HL-60 (cell line): ENCODE measurements at regions not wholly inside any gene's neighbourhood (a gene's known extent, or its start where the extent isn't known, plus 50 kb on each side); places are given as distances from the start of the nearest gene placed in this dataset.

ENCODE experiments used
- DNase-seq, 2 experiments: peaks; one replicate each; pipeline ENCODE4 v3.0.0-alpha.2; 2010 to 2020; ENCODE audit warnings: low read depth in 1 of 2, low spot score in 1 of 2
- H3K27ac ChIP-seq: fragments of 250-450 bp; sonication (Bioruptor Pico); replicated peaks from 2 replicates; pipeline ENCODE4 v1.5.1; 2020; ENCODE audit warnings: mild to moderate bottlenecking, moderate library complexity
- H3K27me3 ChIP-seq: fragments of 250-450 bp; sonication (Bioruptor Pico); 2 replicates; pipeline ENCODE4 v1.5.1; 2021; ENCODE audit warnings: mild to moderate bottlenecking, moderate library complexity; ENCODE audit not compliant: insufficient read depth, poor library complexity, severe bottlenecking
- H3K4me3 ChIP-seq: replicated peaks from 2 replicates; pipeline ENCODE4 v1.5.1; 2011; ENCODE audit warnings: mild to moderate bottlenecking, control low read depth, low read length; ENCODE audit not compliant: insufficient read depth
- GABPA ChIP-seq: IDR thresholded peaks from 2 replicates; pipeline ENCODE4 v1.6.1; 2012; ENCODE audit warnings: low read depth
- POLR2AphosphoS5 ChIP-seq: IDR thresholded peaks from 2 replicates; pipeline ENCODE4 v1.6.1; 2012; ENCODE audit warnings: low read depth
- SPI1 ChIP-seq: IDR thresholded peaks from 2 replicates; pipeline ENCODE4 v1.6.1; 2012; ENCODE audit warnings: low read depth, mild to moderate bottlenecking, borderline replicate concordance
- TF ChIP-seq, protein P1 (sequence below): IDR thresholded peaks from one replicate; pipeline ENCODE4 v1.5.1; 2011; ENCODE audit warnings: low read length, control low read depth, inconsistent platforms; ENCODE audit not compliant: insufficient read depth
- TF ChIP-seq, protein P2 (sequence below): IDR thresholded peaks from 2 replicates; pipeline ENCODE4 v1.6.1; 2012; ENCODE audit warnings: low read depth; ENCODE audit not compliant: insufficient replicate concordance

DNA sequence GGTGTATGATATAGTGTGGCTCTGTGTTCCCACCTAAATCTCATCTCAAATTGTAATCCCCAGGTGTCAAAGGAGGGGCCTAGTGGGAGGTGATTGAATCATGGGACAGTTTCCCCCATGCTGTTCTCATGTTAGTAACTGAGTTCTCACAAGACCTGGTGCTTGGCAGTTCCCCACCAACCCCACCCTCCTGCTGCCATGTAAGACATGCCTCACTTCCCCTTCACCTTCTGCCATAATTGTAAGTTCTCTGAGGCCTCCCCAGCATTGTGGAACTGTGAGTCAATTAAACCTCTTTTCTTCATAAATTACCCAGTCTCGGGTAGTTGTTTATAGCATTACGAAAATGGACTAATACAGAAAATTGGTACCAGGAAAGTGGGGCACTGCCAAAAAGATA lies 1705.3 kb downstream of the NCAM2 start:
- Histone ChIP-seq H3K27ac (no peak overlapping the region), H3K27me3 (no peaks in the 10 kb centered on the region), H3K4me3 (no peak overlapping the region)
- TF ChIP-seq POLR2AphosphoS5 (no peak), GABPA (no peak), SPI1 (no peak)
- TF ChIP-seq, protein P1, sequence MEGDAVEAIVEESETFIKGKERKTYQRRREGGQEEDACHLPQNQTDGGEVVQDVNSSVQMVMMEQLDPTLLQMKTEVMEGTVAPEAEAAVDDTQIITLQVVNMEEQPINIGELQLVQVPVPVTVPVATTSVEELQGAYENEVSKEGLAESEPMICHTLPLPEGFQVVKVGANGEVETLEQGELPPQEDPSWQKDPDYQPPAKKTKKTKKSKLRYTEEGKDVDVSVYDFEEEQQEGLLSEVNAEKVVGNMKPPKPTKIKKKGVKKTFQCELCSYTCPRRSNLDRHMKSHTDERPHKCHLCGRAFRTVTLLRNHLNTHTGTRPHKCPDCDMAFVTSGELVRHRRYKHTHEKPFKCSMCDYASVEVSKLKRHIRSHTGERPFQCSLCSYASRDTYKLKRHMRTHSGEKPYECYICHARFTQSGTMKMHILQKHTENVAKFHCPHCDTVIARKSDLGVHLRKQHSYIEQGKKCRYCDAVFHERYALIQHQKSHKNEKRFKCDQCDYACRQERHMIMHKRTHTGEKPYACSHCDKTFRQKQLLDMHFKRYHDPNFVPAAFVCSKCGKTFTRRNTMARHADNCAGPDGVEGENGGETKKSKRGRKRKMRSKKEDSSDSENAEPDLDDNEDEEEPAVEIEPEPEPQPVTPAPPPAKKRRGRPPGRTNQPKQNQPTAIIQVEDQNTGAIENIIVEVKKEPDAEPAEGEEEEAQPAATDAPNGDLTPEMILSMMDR = no peak
- TF ChIP-seq, protein P2, sequence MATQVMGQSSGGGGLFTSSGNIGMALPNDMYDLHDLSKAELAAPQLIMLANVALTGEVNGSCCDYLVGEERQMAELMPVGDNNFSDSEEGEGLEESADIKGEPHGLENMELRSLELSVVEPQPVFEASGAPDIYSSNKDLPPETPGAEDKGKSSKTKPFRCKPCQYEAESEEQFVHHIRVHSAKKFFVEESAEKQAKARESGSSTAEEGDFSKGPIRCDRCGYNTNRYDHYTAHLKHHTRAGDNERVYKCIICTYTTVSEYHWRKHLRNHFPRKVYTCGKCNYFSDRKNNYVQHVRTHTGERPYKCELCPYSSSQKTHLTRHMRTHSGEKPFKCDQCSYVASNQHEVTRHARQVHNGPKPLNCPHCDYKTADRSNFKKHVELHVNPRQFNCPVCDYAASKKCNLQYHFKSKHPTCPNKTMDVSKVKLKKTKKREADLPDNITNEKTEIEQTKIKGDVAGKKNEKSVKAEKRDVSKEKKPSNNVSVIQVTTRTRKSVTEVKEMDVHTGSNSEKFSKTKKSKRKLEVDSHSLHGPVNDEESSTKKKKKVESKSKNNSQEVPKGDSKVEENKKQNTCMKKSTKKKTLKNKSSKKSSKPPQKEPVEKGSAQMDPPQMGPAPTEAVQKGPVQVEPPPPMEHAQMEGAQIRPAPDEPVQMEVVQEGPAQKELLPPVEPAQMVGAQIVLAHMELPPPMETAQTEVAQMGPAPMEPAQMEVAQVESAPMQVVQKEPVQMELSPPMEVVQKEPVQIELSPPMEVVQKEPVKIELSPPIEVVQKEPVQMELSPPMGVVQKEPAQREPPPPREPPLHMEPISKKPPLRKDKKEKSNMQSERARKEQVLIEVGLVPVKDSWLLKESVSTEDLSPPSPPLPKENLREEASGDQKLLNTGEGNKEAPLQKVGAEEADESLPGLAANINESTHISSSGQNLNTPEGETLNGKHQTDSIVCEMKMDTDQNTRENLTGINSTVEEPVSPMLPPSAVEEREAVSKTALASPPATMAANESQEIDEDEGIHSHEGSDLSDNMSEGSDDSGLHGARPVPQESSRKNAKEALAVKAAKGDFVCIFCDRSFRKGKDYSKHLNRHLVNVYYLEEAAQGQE = no peak
- DNase-seq = no peak

DNA sequence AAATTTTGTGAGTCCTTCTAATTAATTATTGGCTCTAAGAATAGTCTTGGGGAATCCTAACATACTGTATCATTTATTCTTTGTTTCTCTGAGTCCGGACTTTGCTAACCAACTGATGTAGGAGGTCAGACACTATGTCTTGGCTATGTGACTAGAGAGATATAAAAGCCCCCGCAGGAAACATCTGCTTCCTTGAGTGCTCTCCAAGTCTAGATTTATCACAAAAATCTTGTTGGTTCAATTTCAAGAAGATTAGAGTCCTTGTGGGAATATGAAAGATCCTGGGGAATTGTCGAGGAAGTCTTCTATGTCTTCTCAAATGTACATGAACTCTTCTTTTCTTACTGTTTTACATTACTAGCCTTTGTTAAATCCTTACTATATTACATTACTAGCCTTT lies 1712.5 kb downstream of the NCAM2 start:
- no peak for DNase-seq
- Histone ChIP-seq H3K4me3 (no peak overlapping the region), H3K27ac (no peak overlapping the region), H3K27me3 (no peaks in the 10 kb centered on the region)
- TF ChIP-seq POLR2AphosphoS5 (no peak), GABPA (no peak), SPI1 (no peak)
- TF ChIP-seq, protein P1 = no peak
- TF ChIP-seq, protein P2 = no peak

DNA sequence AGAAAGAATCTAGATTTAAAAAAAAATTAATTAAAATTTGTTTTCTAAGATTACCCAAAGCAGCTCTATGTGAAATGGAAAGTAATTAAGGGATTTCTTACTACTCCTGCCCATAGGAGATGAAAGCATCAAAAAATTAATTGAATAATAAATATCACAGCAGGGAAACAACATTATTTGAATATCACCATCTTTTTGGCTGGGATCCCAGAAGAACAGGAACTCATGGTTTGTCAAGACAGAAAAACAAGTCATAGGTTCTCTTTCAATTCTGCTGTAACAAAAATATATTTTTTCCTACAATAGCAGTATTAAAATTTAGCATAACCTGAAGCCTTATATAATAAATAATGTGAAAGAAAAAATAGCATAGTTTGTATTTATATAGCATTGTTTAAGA lies 1713.4 kb downstream of the NCAM2 start:
- no peak overlapping the region for H3K4me3 ChIP-seq
- TF ChIP-seq SPI1 = no peak
- TF ChIP-seq, protein P1 = no peak
- TF ChIP-seq, protein P2 = no peak
- TF ChIP-seq POLR2AphosphoS5 = no peak
- no peak for TF ChIP-seq GABPA
- no peak for DNase-seq
- no peak overlapping the region for H3K27ac ChIP-seq
- no peaks in the 10 kb centered on the region for H3K27me3 ChIP-seq
